Astrocyte (in vitro differentiated cells and primary cell): ENCODE measurements at regions not wholly inside any gene's neighbourhood (a gene's known extent, or its start where the extent isn't known, plus 50 kb on each side); places are given as distances from the start of the nearest gene placed in this dataset.

Source experiments
- EZH2 ChIP-seq: IDR thresholded peaks from 2 replicates; pipeline ENCODE4 v1.6.1; 2012; ENCODE audit warnings: mild to moderate bottlenecking, low read length, inconsistent platforms; ENCODE audit not compliant: insufficient read depth
- TF ChIP-seq, protein P1 (sequence below): IDR thresholded peaks from 2 replicates; pipeline ENCODE4 v1.5.1; 2011; ENCODE audit warnings: low read depth, mild to moderate bottlenecking, inconsistent platforms, low read length, moderate library complexity; ENCODE audit not compliant: insufficient read depth

DNA sequence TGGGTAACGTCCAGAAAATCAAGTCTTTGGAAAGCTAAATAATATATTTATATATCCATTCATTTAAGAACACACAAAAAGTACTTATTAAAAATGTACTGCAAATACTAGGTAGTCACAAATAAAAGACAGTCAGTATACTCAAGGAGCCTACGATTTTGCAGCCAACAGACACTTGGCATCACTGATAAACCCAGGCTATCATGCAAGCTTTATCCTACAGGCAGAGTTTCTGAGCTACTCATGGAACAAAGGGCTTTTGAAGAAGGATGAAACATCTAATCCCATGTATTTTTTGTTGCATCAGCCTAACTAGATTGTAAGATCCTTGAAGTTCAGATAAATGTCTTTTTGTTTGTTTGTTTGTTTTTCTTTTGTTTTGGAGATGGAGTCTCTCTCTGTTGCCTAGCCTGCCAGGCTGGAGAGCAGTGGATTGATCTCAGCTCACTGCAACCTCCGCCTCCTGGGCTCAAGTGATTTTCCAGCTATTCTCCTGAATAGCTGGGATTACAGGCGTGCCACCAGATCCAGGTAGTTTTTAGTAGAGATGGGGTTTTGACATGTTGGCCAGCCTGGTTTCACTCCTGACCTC lies 319.4 kb upstream of the MDFIC2 start:
- TF ChIP-seq, protein P1, sequence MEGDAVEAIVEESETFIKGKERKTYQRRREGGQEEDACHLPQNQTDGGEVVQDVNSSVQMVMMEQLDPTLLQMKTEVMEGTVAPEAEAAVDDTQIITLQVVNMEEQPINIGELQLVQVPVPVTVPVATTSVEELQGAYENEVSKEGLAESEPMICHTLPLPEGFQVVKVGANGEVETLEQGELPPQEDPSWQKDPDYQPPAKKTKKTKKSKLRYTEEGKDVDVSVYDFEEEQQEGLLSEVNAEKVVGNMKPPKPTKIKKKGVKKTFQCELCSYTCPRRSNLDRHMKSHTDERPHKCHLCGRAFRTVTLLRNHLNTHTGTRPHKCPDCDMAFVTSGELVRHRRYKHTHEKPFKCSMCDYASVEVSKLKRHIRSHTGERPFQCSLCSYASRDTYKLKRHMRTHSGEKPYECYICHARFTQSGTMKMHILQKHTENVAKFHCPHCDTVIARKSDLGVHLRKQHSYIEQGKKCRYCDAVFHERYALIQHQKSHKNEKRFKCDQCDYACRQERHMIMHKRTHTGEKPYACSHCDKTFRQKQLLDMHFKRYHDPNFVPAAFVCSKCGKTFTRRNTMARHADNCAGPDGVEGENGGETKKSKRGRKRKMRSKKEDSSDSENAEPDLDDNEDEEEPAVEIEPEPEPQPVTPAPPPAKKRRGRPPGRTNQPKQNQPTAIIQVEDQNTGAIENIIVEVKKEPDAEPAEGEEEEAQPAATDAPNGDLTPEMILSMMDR, result no peak
- no peak for TF ChIP-seq EZH2
